HG02571 (cell line): ENCODE measurements at regions not wholly inside any gene's neighbourhood (a gene's known extent, or its start where the extent isn't known, plus 50 kb on each side); places are given as distances from the start of the nearest gene placed in this dataset.
"Not testable (repeated sequence)": the region's sequence is repeated elsewhere in the genome, so short reads cannot be mapped to it uniquely, and the experiment has no call there.

Experiments
- ATAC-seq: cut with Tn5 transposase; IDR thresholded peaks from one replicate; pipeline ENCODE4 v1.9.1; 2021; ENCODE audit warnings: mild to moderate bottlenecking, moderate library complexity; ENCODE audit not compliant: unreplicated experiment

DNA sequence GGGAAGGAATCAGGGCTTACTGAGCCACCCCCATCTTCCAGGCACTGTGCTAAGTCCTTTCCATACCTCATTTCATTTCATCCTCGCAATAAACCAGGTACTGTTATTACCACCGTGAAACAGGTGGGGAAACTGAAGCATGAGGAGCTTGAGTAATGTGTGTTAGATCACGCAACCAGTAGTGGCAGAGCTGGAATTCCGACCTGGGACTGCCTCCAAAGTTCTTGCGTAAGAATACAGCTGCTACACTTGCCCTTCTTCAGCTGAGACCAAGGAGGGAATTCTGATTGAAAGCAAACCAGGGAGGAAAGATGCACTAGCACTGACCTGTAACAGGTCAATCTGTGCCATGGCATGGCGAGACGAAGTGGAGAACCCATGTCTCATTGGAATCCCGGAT, 113.4 kb upstream of the MSX2 start:
- no peak for ATAC-seq

DNA sequence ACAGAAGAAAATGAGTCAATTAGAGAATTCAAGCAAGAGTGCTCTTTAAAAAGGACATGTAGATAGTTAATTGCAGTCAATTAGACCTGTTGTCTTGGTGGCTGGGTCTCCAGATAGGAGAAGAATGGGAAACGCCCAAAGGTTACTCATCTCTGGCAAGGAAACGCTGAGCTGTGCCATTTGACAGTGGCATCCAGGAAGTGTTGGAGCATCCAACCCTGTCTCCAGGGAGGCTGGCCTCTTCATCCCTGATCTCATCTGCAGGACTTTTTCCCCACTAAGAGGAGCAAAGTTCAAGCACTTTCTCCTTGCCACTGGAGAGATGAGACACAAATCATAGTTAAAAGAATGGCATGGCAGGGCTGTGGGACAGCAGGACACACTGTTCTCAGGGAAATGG, 111.7 kb upstream of the MSX2 start:
- no peak for ATAC-seq

GRCh38 chr5:174614500-174615135, 109.8 kb upstream of the MSX2 start:
- no peak for ATAC-seq

DNA sequence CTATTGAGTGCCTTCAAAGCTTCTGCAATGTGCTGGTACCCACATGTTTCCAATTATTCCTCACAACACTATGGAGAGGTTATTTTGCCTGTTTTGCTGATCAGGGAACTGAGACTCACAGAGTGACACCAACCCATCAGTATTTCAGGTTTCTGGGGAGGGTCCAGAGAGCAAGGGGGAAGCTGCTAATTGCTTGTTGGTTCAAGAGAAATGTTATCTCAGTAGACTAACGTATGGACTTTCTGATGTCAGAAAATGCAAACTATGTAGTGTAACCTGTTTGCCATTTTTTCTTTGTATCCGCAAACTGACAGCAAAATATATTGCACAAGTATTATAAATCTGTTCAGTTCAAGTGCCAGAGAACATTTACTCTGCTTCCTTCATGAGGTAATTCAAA, 108.3 kb upstream of the MSX2 start:
- ATAC-seq = no peak

DNA sequence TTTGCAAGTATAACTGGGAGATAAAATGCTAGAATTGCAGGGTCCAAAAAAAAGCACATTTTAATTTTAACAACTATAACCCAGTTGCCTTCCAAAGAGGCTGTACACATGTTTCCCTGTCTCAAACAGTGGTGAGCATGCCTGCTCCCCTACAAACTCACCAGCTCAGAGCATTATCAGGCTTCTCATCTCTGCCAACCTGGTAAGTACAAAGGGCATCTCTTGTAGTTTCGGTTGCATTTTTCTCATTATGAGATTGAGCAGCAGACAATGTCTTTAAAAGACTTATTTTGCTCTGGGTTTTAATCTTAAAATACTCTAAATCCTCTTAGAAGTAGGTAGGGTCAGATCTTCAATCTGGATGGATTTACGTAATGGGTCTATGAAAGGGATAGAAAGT, 107.1 kb upstream of the MSX2 start:
- no peak for ATAC-seq

DNA sequence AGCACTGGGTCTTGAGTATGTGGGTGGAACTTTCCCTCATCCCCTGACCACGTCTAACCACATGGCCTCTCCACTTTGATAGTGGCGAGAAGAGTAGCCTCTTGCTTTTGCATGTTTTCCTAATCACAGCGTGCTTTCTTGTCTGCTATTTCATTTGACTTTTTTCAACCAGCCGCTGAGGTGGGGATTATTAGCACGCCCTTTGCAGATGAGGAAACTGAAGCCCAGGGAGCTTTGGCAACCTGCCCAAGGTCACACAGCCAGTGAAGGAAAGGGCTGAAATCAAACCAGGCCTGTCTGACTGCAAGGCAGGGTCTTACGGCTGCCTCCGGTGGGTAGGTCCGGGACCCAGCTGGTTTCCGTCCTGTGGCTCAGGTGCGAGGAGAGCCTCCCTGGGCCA, 106.5 kb upstream of the MSX2 start:
- no peak for ATAC-seq

DNA sequence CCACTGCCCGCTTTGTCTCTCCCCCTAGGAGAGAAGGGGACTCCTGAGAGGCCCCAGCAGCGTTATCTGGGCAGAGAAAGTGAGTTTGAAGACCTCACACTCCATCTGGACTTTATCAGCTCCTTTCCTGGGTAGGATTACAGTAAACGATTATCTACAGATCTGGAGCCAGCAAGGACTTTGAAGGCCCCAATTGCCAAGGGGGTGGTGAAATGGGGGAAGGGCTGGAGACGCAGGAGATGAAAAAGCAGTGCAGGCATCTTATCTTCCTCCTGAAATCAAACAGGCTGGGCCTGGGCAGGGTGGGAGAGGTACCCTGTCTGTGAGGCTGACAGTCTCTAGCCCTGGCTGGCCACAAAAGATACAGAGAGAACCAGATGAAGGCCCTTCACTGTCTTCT, 105.8 kb upstream of the MSX2 start:
- ATAC-seq = no peak

GRCh38 chr5:174622067-174622466, 102.3 kb upstream of the MSX2 start:
- ATAC-seq = no peak

DNA sequence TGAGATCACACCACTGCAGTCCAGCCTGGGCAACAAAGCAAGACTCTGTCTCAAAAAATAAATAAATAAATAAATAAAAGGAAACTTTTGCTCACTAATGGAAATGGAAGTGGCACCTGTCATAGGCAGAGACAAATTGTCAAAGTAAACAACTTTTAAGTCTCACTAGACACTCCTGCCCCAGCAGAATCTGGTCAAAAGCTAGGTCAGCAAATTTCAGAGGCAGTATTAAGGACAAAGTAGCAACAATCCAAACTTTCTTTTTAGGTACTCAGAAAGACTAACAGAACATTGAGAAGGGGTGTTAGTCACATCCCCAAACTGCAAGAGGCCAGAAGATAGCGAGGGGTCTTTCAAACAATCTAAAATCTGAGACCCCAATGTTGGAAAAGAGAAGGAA, 101.4 kb upstream of the MSX2 start:
- ATAC-seq = no peak

GRCh38 chr5:174623433-174624019, 100.9 kb upstream of the MSX2 start:
- no peak for ATAC-seq

DNA sequence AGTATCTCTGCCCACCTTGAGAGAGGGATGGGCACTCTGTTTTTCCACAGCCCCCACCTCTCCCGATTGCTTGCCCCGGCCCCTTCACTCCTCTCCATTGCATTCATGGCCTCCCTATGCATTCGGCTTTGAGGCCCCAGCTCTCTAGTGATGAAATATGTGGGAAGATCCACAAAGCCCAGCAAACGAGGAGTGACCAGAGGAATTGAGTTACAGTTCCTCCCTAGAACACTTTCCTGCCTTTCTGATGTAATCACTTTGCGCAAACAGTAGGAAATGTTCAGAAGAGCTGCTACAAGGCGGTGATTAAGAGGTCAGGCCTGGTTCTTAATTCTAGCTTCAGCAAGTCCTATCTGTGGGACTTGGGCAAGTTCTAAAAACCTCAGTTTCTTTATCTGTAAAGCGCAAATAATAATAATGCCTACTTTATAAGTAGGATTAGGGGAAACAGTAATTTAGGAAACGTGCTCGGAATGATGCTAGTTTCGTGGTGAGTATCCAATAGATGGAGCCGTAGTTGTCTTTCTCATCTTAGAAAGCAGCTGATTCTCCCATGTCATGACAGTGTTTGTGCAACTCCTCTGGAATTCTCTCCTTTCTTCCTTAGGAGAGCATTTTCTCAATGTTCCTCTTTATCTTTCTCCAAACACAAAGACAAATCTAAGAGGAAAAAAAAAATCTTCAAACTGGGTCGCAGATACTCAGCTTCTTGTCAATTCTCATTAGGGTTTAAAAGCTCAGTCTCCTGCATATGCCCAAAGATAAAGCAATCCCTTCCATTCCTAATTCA, 99.5 kb upstream of the MSX2 start:
- ATAC-seq = no peak

DNA sequence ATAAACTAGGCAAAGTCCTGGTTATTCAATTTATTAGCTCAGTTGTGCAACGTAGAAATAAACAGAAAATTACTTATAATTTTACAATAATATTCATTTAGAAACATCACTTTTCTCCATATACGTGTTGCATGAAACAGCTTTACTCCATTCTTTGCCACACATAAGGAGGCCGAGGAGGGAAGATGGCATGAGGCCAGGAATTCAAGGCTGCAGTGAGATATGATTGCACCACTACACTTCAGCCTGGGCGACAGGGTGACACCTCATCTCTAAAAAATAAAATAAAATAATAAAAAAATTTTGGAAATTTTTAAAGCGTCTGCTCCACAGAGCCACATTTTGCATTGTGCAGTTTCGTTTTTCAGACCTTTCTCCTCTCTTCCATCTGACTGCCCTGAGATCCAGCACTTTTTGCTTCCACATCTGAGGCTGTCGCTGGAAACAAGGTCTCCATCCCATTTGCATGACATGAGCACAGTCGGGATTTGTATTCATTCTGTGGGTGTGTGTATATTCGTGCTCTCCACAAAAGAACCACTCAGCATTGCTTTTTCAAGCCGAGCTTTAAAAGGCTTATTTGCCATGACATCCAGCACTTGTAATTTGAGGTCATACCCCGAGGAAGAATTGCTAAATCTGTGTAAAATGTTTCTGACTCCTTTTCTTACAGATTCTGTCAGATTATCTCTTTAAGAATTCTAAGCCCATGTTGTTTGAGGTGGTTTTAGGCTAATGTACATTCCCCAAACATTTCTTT, 98.6 kb upstream of the MSX2 start:
- ATAC-seq = no peak

GRCh38 chr5:174626369-174626920, 97.9 kb upstream of the MSX2 start:
- no peak for ATAC-seq

DNA sequence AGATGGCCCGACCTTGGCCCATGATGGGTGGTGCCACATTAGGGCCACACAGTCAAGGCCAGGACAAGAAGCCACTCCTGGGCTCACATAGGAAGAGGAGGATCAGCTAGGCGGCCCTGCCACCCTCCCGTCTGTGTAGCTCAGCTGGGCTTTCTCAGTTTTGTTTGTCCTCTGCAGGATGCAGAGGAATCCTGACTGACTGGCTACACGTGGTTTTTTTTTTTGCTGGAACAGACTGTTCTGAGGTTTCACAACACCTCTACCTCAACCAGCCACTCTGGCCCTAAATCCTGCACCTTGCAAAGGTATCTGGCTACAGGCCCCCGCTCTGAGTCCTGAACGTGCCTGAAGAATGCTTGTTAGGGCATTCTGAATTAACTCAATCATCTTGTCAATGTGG, 88.3 kb upstream of the MSX2 start:
- no peak for ATAC-seq

GRCh38 chr5:174642816-174643405, 81.5 kb upstream of the MSX2 start:
- ATAC-seq = no peak

GRCh38 chr5:174644436-174644835, 79.9 kb upstream of the MSX2 start:
- no peak for ATAC-seq

GRCh38 chr5:174644923-174645322, 79.5 kb upstream of the MSX2 start:
- no peak for ATAC-seq

DNA sequence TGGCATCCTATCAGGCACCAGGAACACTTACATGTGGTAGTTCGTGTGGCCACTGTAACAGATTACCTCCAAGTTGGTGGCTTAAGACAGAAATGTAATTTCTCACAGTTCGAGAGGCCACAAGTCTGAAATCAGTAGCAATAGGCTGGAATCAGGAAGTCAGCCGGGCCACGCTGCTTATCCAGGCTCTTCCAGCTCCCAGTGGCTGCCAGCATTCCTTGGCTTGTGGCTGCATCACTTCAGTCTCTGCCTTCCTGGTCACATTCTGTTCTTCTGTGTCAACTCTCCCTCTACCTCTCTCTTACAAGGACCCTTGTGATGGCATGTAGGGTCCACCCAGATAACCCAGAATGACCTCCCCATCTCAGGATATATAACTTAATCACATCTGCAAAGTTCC, 78.7 kb upstream of the MSX2 start:
- ATAC-seq = no peak

DNA sequence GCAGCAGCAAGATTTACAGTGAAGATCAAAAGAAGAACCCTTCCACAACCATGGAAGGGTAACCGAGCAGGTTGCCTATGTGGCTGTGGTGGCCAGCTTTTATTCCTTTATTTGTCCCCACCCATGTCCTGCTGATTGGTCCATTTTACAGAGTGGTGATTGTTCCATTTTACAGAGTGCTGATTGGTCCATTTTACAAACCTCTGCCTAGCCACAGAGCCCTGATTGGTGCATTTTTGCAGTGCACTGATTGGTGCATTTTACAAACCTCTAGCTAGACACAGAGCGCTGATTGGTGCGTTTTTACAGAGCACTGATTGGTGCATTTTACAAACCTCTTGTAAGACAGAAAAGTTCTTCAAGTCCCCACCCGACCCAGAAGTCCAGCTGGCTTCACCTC, 75.8 kb upstream of the MSX2 start:
- ATAC-seq = not testable (repeated sequence)

DNA sequence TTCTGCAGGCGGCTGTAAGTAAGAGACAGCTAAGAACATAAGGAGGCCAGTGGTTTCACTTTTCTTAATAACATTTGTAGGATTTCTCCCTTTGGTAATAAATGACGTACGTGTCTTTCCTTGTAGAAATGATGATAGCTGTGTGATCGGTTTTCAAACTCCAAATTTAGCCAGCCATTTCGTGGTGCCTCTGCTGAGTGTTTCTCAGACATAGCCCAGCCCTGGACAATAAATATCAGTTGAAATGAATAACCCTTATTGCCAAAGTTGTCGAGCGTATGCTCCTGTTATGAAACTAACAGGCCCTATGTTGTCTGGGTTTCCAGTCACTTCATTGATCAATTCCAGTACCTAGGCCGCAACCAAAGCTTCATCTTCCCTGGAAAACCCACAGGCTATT, 75.0 kb upstream of the MSX2 start:
- no peak for ATAC-seq

DNA sequence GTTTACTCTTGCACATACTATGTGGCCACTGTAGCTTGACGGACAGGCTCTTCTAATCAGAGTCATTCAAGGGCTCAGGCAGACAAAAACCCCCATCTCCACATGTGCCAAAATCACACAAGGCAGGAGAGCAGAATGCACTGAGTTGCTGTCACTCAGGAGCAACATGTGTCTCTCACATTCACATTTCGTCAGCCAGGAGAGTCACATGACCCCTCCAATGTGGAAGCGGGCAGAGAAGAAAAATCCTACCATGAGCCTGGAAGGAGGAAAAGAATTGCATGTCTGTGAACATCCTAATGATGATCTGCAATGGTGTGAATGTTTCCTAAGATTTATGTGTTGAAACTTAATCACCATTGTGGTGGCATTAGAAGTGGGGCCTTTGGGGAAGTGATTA, 69.9 kb upstream of the MSX2 start:
- no peak for ATAC-seq
